Thyroid gland (tissue), 4 donors: ENCODE measurements at regions not wholly inside any gene's neighbourhood (a gene's known extent, or its start where the extent isn't known, plus 50 kb on each side); places are given as distances from the start of the nearest gene placed in this dataset.
"Not testable (repeated sequence)": the region's sequence is repeated elsewhere in the genome, so short reads cannot be mapped to it uniquely, and the experiment has no call there.

Experiments
- DNase-seq, 2 donors: peaks; one replicate each; pipeline ENCODE4 v3.0.0-alpha.2; 2019
- H3K27ac ChIP-seq, 3 donors: fragments of 200-600 bp; sonication (generic); 1 replicate in 2 of 3; 2 replicates in 1 of 3; pipeline ENCODE4 v1.5.1; 2016 to 2019; ENCODE audit warnings: mild to moderate bottlenecking in 1 of 3, moderate library complexity in 1 of 3
- H3K27me3 ChIP-seq: fragments of 200-600 bp; sonication (generic); one replicate; pipeline ENCODE4 v1.5.1; 2019
- H3K36me3 ChIP-seq, 2 donors: fragments of 200-600 bp; sonication (generic); one replicate each; pipeline ENCODE4 v1.5.1; 2016 to 2019
- H3K4me1 ChIP-seq, 2 donors: fragments of 200-600 bp; sonication (generic); one replicate each; pipeline ENCODE4 v1.5.1; 2017 to 2019
- H3K4me3 ChIP-seq, 3 donors: fragments of 200-600 bp; sonication (generic); replicated peaks in 1 of 3; 1 replicate in 2 of 3; 2 replicates in 1 of 3; pipeline ENCODE4 v1.5.1; 2016; ENCODE audit warnings: mild to moderate bottlenecking in 1 of 3
- H3K9me3 ChIP-seq: fragments of 200-600 bp; sonication (generic); one replicate; pipeline ENCODE4 v1.5.1; 2017
- POLR2A ChIP-seq, 2 donors: fragments of 450-650 bp; IDR thresholded peaks; one replicate each; pipeline ENCODE4 v1.6.1; 2017; ENCODE audit warnings: antibody characterized with exemption in 2 of 2, mild to moderate bottlenecking in 2 of 2, moderate library complexity in 1 of 2
- WGBS, 2 donors: methylation state at CpG; one replicate each; pipeline ENCODE4 v1.1.5; 2017; 5-methylcytosine and 5-hydroxymethylcytosine counted together
- intact Hi-C: fragments of 100-400 bp; cut with DNase I; formaldehyde crosslinking; loops from one replicate; pipeline ENCODE4 v1.15.1; 2023
- TF ChIP-seq, protein P1 (sequence below), 6 experiments: fragments of 200-600 bp in 3 of 6; fragments of 450-650 bp in 3 of 6; sonication (generic) in 3 of 6; IDR thresholded peaks; one replicate each; pipeline ENCODE4 v1.5.1; 2016 to 2019; ENCODE audit warnings: antibody characterized with exemption in 6 of 6, mild to moderate bottlenecking in 2 of 6, inconsistent platforms in 1 of 6, moderate library complexity in 1 of 6

GRCh38 chr15:23761386-23761785 is 74.3 kb upstream of the NDN start:
- no peaks in the 10 kb centered on the region for H3K36me3 ChIP-seq
- no peak overlapping the region for H3K27ac ChIP-seq
- intact Hi-C loops, result no loop called here
- 74 to 81% methylated on average over 6 of the region's 6 CpGs for WGBS, 2 donors
- TF ChIP-seq POLR2A (IDR thresholded peaks at IDR 0.05), result no peak
- TF ChIP-seq, protein P1, sequence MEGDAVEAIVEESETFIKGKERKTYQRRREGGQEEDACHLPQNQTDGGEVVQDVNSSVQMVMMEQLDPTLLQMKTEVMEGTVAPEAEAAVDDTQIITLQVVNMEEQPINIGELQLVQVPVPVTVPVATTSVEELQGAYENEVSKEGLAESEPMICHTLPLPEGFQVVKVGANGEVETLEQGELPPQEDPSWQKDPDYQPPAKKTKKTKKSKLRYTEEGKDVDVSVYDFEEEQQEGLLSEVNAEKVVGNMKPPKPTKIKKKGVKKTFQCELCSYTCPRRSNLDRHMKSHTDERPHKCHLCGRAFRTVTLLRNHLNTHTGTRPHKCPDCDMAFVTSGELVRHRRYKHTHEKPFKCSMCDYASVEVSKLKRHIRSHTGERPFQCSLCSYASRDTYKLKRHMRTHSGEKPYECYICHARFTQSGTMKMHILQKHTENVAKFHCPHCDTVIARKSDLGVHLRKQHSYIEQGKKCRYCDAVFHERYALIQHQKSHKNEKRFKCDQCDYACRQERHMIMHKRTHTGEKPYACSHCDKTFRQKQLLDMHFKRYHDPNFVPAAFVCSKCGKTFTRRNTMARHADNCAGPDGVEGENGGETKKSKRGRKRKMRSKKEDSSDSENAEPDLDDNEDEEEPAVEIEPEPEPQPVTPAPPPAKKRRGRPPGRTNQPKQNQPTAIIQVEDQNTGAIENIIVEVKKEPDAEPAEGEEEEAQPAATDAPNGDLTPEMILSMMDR (IDR thresholded peaks at IDR 0.05), result no peak
- DNase-seq, result no peak
- H3K9me3 ChIP-seq, result no peaks in the 10 kb centered on the region
- H3K27me3 ChIP-seq, result no peaks in the 10 kb centered on the region
- H3K4me3 ChIP-seq, result no peak overlapping the region
- no peaks in the 10 kb centered on the region for H3K4me1 ChIP-seq

DNA sequence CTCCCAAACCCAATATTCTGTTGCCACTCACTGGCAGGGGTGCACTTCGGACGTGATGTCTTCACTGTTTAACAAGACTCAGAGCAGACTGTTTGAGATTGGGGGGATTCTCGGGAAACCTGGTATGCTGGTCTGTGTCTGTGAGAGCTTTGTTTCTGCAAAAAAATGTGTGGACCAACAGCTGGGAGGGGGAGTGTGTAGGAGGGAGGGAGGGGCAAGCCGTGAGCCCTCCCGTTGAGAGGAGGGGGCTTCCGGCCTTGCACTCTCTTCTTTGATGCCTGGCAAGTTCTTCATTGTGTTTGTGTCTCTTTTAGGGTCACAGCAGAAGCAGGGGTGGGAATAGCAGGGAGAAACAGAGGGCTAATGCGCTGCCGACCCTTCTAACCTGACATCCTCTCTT is 74.9 kb upstream of the NDN start:
- no peak overlapping the region for H3K4me3 ChIP-seq
- no peaks in the 10 kb centered on the region for H3K27me3 ChIP-seq
- H3K36me3 ChIP-seq, result no peaks in the 10 kb centered on the region
- 62 to 65% methylated on average over 8 of the region's 8 CpGs for WGBS, 2 donors
- intact Hi-C loops, result no loop called here
- TF ChIP-seq, protein P1 (IDR thresholded peaks at IDR 0.05), result no peak
- no peak for TF ChIP-seq POLR2A (IDR thresholded peaks at IDR 0.05)
- H3K4me1 ChIP-seq, result no peaks in the 10 kb centered on the region
- H3K9me3 ChIP-seq, result no peaks in the 10 kb centered on the region
- no peak for DNase-seq
- H3K27ac ChIP-seq, result no peak overlapping the region

- H3K4me3 ChIP-seq, result no peak overlapping the region
- no peaks in the 10 kb centered on the region for H3K36me3 ChIP-seq
- no peaks in the 10 kb centered on the region for H3K27me3 ChIP-seq
- H3K4me1 ChIP-seq, result no peaks in the 10 kb centered on the region
- H3K9me3 ChIP-seq, result no peaks in the 10 kb centered on the region
- no peak for DNase-seq
- no peak for TF ChIP-seq POLR2A (IDR thresholded peaks at IDR 0.05)
- TF ChIP-seq, protein P1 (IDR thresholded peaks at IDR 0.05), result no peak
- 90 to 91% methylated on average over 9 of the region's 9 CpGs for WGBS, 2 donors
- no peak overlapping the region for H3K27ac ChIP-seq
- intact Hi-C loops, result no loop called here
These were observed 75.9 kb upstream of the NDN start for GRCh38 chr15:23763021-23763420.

DNA sequence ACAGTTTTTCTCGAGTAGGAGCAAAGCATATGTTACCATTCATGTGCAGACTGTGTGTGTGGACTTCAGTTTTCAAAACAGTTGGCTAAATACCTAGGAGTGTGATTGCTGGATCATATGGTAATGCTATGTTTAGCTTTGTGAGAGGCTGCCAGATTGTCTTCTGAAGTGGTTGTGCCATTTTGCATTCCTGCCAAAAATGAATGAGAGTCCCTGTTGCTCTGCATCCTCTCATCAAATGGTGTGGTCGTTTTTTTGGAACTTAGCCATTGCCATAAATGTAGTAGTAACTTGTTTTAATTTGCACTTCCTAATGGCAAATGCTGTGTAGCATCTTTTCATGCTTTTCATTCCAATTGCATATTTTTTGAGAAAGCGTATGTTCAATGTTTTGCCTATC is 77.2 kb upstream of the NDN start:
- WGBS, 2 donors, result 64 to 66% methylated on average over 3 of the region's 3 CpGs
- no peak for DNase-seq
- Histone ChIP-seq H3K4me3 (no peak overlapping the region), H3K9me3 (no peaks in the 10 kb centered on the region), H3K27me3 (no peaks in the 10 kb centered on the region), H3K36me3 (no peaks in the 10 kb centered on the region), H3K27ac (no peak overlapping the region), H3K4me1 (no peaks in the 10 kb centered on the region)
- TF ChIP-seq, protein P1 (IDR thresholded peaks at IDR 0.05), result no peak
- TF ChIP-seq POLR2A (IDR thresholded peaks at IDR 0.05), result no peak
- intact Hi-C loops, result no loop called here

- WGBS, 2 donors, result 80 to 81% methylated on average over 4 of the region's 4 CpGs
- H3K9me3 ChIP-seq, result no peaks in the 10 kb centered on the region
- H3K27me3 ChIP-seq, result no peaks in the 10 kb centered on the region
- intact Hi-C loops, result no loop called here
- H3K4me1 ChIP-seq, result no peaks in the 10 kb centered on the region
- TF ChIP-seq, protein P1 (IDR thresholded peaks at IDR 0.05), result no peak
- TF ChIP-seq POLR2A (IDR thresholded peaks at IDR 0.05), result no peak
- no peak overlapping the region for H3K27ac ChIP-seq
- H3K4me3 ChIP-seq, result no peak overlapping the region
- no peak for DNase-seq
- H3K36me3 ChIP-seq, result no peaks in the 10 kb centered on the region
These were observed 77.6 kb upstream of the NDN start for GRCh38 chr15:23764716-23765115.

GRCh38 chr15:23766779-23767178 is 79.7 kb upstream of the NDN start:
- intact Hi-C loops, H3K4me1 ChIP-seq, H3K4me3 ChIP-seq, DNase-seq, H3K27me3 ChIP-seq, H3K27ac ChIP-seq, H3K9me3 ChIP-seq, H3K36me3 ChIP-seq: not testable (repeated sequence)
- WGBS, 2 donors, result 67 to 75% methylated on average over 2 of the region's 2 CpGs
